Vagina (tissue), 2 donors: ENCODE measurements at regions not wholly inside any gene's neighbourhood (a gene's known extent, or its start where the extent isn't known, plus 50 kb on each side); places are given as distances from the start of the nearest gene placed in this dataset.

Source experiments
- DNase-seq, 2 donors: peaks; one replicate each; pipeline ENCODE4 v3.0.0-alpha.2; 2017; ENCODE audit errors: extremely low spot score in 2 of 2
- H3K27ac ChIP-seq: fragments of 200-600 bp; sonication (generic); one replicate; pipeline ENCODE4 v1.5.1; 2019
- H3K27me3 ChIP-seq: fragments of 200-600 bp; sonication (generic); one replicate; pipeline ENCODE4 v1.5.1; 2019
- H3K36me3 ChIP-seq, 2 donors: fragments of 200-600 bp; sonication (generic); one replicate each; pipeline ENCODE4 v1.5.1; 2017 to 2019
- H3K4me1 ChIP-seq: fragments of 200-600 bp; sonication (generic); one replicate; pipeline ENCODE4 v1.5.1; 2019
- H3K4me3 ChIP-seq, 2 donors: fragments of 200-600 bp; sonication (generic); 1 replicate in 1 of 2; 2 replicates in 1 of 2; pipeline ENCODE4 v1.5.1; 2016 to 2019
- H3K9me3 ChIP-seq: fragments of 200-600 bp; sonication (generic); one replicate; pipeline ENCODE4 v1.5.1; 2019
- CTCF ChIP-seq, 3 experiments: fragments of 450-650 bp in 2 of 3; fragments of 200-600 bp in 1 of 3; sonication (generic) in 1 of 3; IDR thresholded peaks; one replicate each; pipeline ENCODE4 v1.5.1; 2017 to 2019; ENCODE audit warnings: antibody characterized with exemption in 3 of 3, mild to moderate bottlenecking in 2 of 3, moderate library complexity in 2 of 3
- POLR2A ChIP-seq, 2 donors: fragments of 450-650 bp; IDR thresholded peaks; one replicate each; pipeline ENCODE4 v1.6.1; 2017; ENCODE audit warnings: antibody characterized with exemption in 2 of 2, mild to moderate bottlenecking in 2 of 2, moderate library complexity in 2 of 2
- POLR2AphosphoS5 ChIP-seq, 2 donors: sonication (generic); formaldehyde crosslinking; IDR thresholded peaks; one replicate each; pipeline ENCODE4 v1.9.0; 2017; ENCODE audit warnings: antibody characterized with exemption in 2 of 2, mild to moderate bottlenecking in 2 of 2, low read depth in 1 of 2; ENCODE audit not compliant: insufficient read depth in 1 of 2
- intact Hi-C: fragments of 100-400 bp; cut with DNase I; formaldehyde crosslinking; loops from one replicate; pipeline ENCODE4 v1.15.1; 2023

GRCh38 chr14:51307551-51307950, 67.5 kb downstream of the TMX1 start:
- H3K4me1 ChIP-seq, result peaks cover 30% of the 10 kb centered on the region
- H3K36me3 ChIP-seq, result no peaks in the 10 kb centered on the region
- intact Hi-C loops, result no loop called here
- H3K27ac ChIP-seq, result no peak overlapping the region
- no peak for DNase-seq
- TF ChIP-seq POLR2AphosphoS5 (IDR thresholded peaks at IDR 0.05; ENCODE audit: insufficient read depth in 1 of 2, low read depth in 1 of 2), result no peak
- no peak for TF ChIP-seq CTCF (IDR thresholded peaks at IDR 0.05)
- no peak for TF ChIP-seq POLR2A (IDR thresholded peaks at IDR 0.05)
- no peaks in the 10 kb centered on the region for H3K27me3 ChIP-seq
- H3K4me3 ChIP-seq, result no peak overlapping the region
- H3K9me3 ChIP-seq, result no peaks in the 10 kb centered on the region

GRCh38 chr14:51308866-51309265, 68.8 kb downstream of the TMX1 start:
- TF ChIP-seq POLR2A (IDR thresholded peaks at IDR 0.05), result no peak
- TF ChIP-seq POLR2AphosphoS5 (IDR thresholded peaks at IDR 0.05; ENCODE audit: insufficient read depth in 1 of 2, low read depth in 1 of 2), result no peak
- TF ChIP-seq CTCF (IDR thresholded peaks at IDR 0.05), result no peak
- H3K4me1 ChIP-seq, result peaks cover 30% of the 10 kb centered on the region
- H3K4me3 ChIP-seq, result no peak overlapping the region
- no peaks in the 10 kb centered on the region for H3K27me3 ChIP-seq
- H3K9me3 ChIP-seq, result no peaks in the 10 kb centered on the region
- DNase-seq, result no peak
- no peak overlapping the region for H3K27ac ChIP-seq
- H3K36me3 ChIP-seq, result no peaks in the 10 kb centered on the region
- intact Hi-C loops, result no loop called here

- Histone ChIP-seq H3K27ac (peak overlapping the region; percentile 64), H3K4me1 (peaks cover 20% of the 10 kb centered on the region), H3K27me3 (no peaks in the 10 kb centered on the region), H3K4me3 (no peak overlapping the region), H3K36me3 (no peaks in the 10 kb centered on the region), H3K9me3 (no peaks in the 10 kb centered on the region)
- intact Hi-C loops, result no loop called here
- peak in 1 of 2 donors; percentile 51 for TF ChIP-seq POLR2AphosphoS5 (IDR thresholded peaks at IDR 0.05; ENCODE audit: insufficient read depth in 1 of 2, low read depth in 1 of 2)
- no peak for TF ChIP-seq POLR2A (IDR thresholded peaks at IDR 0.05)
- no peak for TF ChIP-seq CTCF (IDR thresholded peaks at IDR 0.05)
- no peak for DNase-seq
Measured at GRCh38 chr14:51310505-51310944, 70.5 kb downstream of the TMX1 start.

GRCh38 chr14:51314321-51315015, 74.4 kb downstream of the TMX1 start:
- H3K36me3 ChIP-seq, result no peaks in the 10 kb centered on the region
- H3K27me3 ChIP-seq, result no peaks in the 10 kb centered on the region
- no peak overlapping the region for H3K27ac ChIP-seq
- no peak for DNase-seq
- TF ChIP-seq POLR2A (IDR thresholded peaks at IDR 0.05) (no peak), POLR2AphosphoS5 (IDR thresholded peaks at IDR 0.05; ENCODE audit: insufficient read depth in 1 of 2, low read depth in 1 of 2) (no peak), CTCF (IDR thresholded peaks at IDR 0.05) (no peak)
- intact Hi-C loops, result no loop called here
- no peaks in the 10 kb centered on the region for H3K9me3 ChIP-seq
- H3K4me1 ChIP-seq, result peaks cover 26% of the 10 kb centered on the region
- no peak overlapping the region for H3K4me3 ChIP-seq

GRCh38 chr14:51317373-51317772, 77.3 kb downstream of the TMX1 start:
- intact Hi-C loops, result no loop called here
- Histone ChIP-seq H3K9me3 (no peaks in the 10 kb centered on the region), H3K4me3 (no peak overlapping the region), H3K36me3 (no peaks in the 10 kb centered on the region), H3K27me3 (no peaks in the 10 kb centered on the region), H3K27ac (no peak overlapping the region), H3K4me1 (peaks cover 12% of the 10 kb centered on the region)
- no peak for TF ChIP-seq POLR2A (IDR thresholded peaks at IDR 0.05)
- TF ChIP-seq POLR2AphosphoS5 (IDR thresholded peaks at IDR 0.05; ENCODE audit: insufficient read depth in 1 of 2, low read depth in 1 of 2), result no peak
- no peak for TF ChIP-seq CTCF (IDR thresholded peaks at IDR 0.05)
- DNase-seq, result no peak
